NT2/D1 (cell line): ENCODE measurements at regions not wholly inside any gene's neighbourhood (a gene's known extent, or its start where the extent isn't known, plus 50 kb on each side); places are given as distances from the start of the nearest gene placed in this dataset.

Source experiments
- DNase-seq: peaks from one replicate; pipeline ENCODE4 v3.0.0-alpha.2; 2011; ENCODE audit warnings: low read depth, low spot score
- H3K27me3 ChIP-seq: 2 replicates; pipeline ENCODE4 v1.6.0; 2011; ENCODE audit warnings: mild to moderate bottlenecking; ENCODE audit not compliant: insufficient read length, insufficient read depth
- H3K36me3 ChIP-seq: 2 replicates; pipeline ENCODE4 v1.6.1; 2011; ENCODE audit warnings: mild to moderate bottlenecking, low read length, mixed read lengths; ENCODE audit not compliant: insufficient read depth, insufficient read length
- H3K4me1 ChIP-seq: 2 replicates; pipeline ENCODE4 v1.5.1; 2011; ENCODE audit not compliant: insufficient read depth, insufficient read length
- H3K4me3 ChIP-seq: 2 replicates; pipeline ENCODE4 v1.5.1; 2011; ENCODE audit warnings: low read depth; ENCODE audit not compliant: insufficient read length
- H3K9ac ChIP-seq: 2 replicates; pipeline ENCODE4 v1.6.0; 2011; ENCODE audit warnings: low read depth; ENCODE audit not compliant: insufficient read length
- H3K9me3 ChIP-seq: 2 replicates; pipeline ENCODE4 v1.5.1; 2011; ENCODE audit warnings: mild to moderate bottlenecking, low read length; ENCODE audit not compliant: insufficient read depth
- SUZ12 ChIP-seq: IDR thresholded peaks from 2 replicates; pipeline ENCODE4 v1.6.1; 2011; ENCODE audit not compliant: insufficient read length, insufficient read depth; ENCODE audit errors: extremely low read depth
- YY1 ChIP-seq: IDR thresholded peaks from 2 replicates; pipeline ENCODE4 v1.6.1; 2011; ENCODE audit not compliant: insufficient read length, insufficient read depth
- ZNF274 ChIP-seq: IDR thresholded peaks from 2 replicates; pipeline ENCODE4 v1.6.1; 2011; ENCODE audit warnings: mild to moderate bottlenecking, low read depth, low read length

- TF ChIP-seq YY1 (no peak), SUZ12 (no peak), ZNF274 (no peak)
- H3K36me3 ChIP-seq = no peaks in the 10 kb centered on the region
- peak overlapping the region; percentile 46 for H3K9ac ChIP-seq
- peaks cover 31% of the 10 kb centered on the region for H3K4me1 ChIP-seq
- H3K27me3 ChIP-seq = peaks cover 24% of the 10 kb centered on the region
- DNase-seq = no peak
- no peaks in the 10 kb centered on the region for H3K9me3 ChIP-seq
- H3K4me3 ChIP-seq = no peak overlapping the region
Observed at GRCh38 chr16:85330006-85330693, 217.9 kb upstream of the CIBAR2 start.

GRCh38 chr16:85330694-85331188 lies 218.5 kb upstream of the CIBAR2 start:
- H3K36me3 ChIP-seq = no peaks in the 10 kb centered on the region
- H3K9me3 ChIP-seq = no peaks in the 10 kb centered on the region
- no peak overlapping the region for H3K9ac ChIP-seq
- no peak for TF ChIP-seq SUZ12
- TF ChIP-seq ZNF274 = no peak
- TF ChIP-seq YY1 = no peak
- H3K4me1 ChIP-seq = peaks cover 36% of the 10 kb centered on the region
- peaks cover 27% of the 10 kb centered on the region for H3K27me3 ChIP-seq
- peak; percentile 92 for DNase-seq
- no peak overlapping the region for H3K4me3 ChIP-seq

GRCh38 chr16:85331688-85332087 lies 219.4 kb upstream of the CIBAR2 start:
- no peak for DNase-seq

GRCh38 chr16:85332175-85332574 lies 219.9 kb upstream of the CIBAR2 start:
- no peak overlapping the region for H3K9ac ChIP-seq
- peak; percentile 50 for DNase-seq
- H3K4me1 ChIP-seq = peaks cover 48% of the 10 kb centered on the region
- no peak overlapping the region for H3K4me3 ChIP-seq
- no peaks in the 10 kb centered on the region for H3K36me3 ChIP-seq
- peaks cover 34% of the 10 kb centered on the region for H3K27me3 ChIP-seq
- no peaks in the 10 kb centered on the region for H3K9me3 ChIP-seq
- TF ChIP-seq YY1 (no peak), ZNF274 (no peak), SUZ12 (no peak)

More at GRCh38 chr16:85331688-85332087, 219.4 kb upstream of the CIBAR2 start:
- Histone ChIP-seq H3K9ac (peak overlapping the region; percentile 17), H3K36me3 (no peaks in the 10 kb centered on the region), H3K4me1 (peaks cover 44% of the 10 kb centered on the region), H3K27me3 (peaks cover 34% of the 10 kb centered on the region), H3K4me3 (no peak overlapping the region), H3K9me3 (no peaks in the 10 kb centered on the region)
- no peak for TF ChIP-seq YY1
- TF ChIP-seq SUZ12 = no peak
- no peak for TF ChIP-seq ZNF274

- H3K9ac ChIP-seq = no peak overlapping the region
- H3K27me3 ChIP-seq = peaks cover 39% of the 10 kb centered on the region
- H3K4me1 ChIP-seq = peaks cover 41% of the 10 kb centered on the region
- no peaks in the 10 kb centered on the region for H3K36me3 ChIP-seq
- no peak for TF ChIP-seq ZNF274
- no peak for TF ChIP-seq YY1
- TF ChIP-seq SUZ12 = no peak
- H3K4me3 ChIP-seq = no peak overlapping the region
- DNase-seq = no peak
- no peaks in the 10 kb centered on the region for H3K9me3 ChIP-seq
Observed at GRCh38 chr16:85333337-85333736, 221.1 kb upstream of the CIBAR2 start.

- Histone ChIP-seq H3K9me3 (no peaks in the 10 kb centered on the region), H3K9ac (peak overlapping the region; percentile 54), H3K27me3 (peaks cover 39% of the 10 kb centered on the region), H3K36me3 (no peaks in the 10 kb centered on the region), H3K4me1 (peaks cover 41% of the 10 kb centered on the region), H3K4me3 (peak overlapping the region; percentile 3)
- DNase-seq = no peak
- TF ChIP-seq YY1 (no peak), SUZ12 (no peak), ZNF274 (no peak)
Observed at GRCh38 chr16:85333744-85334640, 221.7 kb upstream of the CIBAR2 start.

GRCh38 chr16:85334718-85335583 lies 222.7 kb upstream of the CIBAR2 start:
- no peaks in the 10 kb centered on the region for H3K36me3 ChIP-seq
- H3K4me3 ChIP-seq = peak overlapping the region; percentile 22
- peak; percentile 76 for DNase-seq
- peaks cover 39% of the 10 kb centered on the region for H3K4me1 ChIP-seq
- TF ChIP-seq YY1 = no peak
- no peak for TF ChIP-seq ZNF274
- no peak for TF ChIP-seq SUZ12
- peaks cover 39% of the 10 kb centered on the region for H3K27me3 ChIP-seq
- no peaks in the 10 kb centered on the region for H3K9me3 ChIP-seq
- peak overlapping the region; percentile 71 for H3K9ac ChIP-seq
